ENCODE measurements at regions not wholly inside any gene's neighbourhood (a gene's known extent, or its start where the extent isn't known, plus 50 kb on each side); places are given as distances from the start of the nearest gene placed in this dataset.

DNA sequence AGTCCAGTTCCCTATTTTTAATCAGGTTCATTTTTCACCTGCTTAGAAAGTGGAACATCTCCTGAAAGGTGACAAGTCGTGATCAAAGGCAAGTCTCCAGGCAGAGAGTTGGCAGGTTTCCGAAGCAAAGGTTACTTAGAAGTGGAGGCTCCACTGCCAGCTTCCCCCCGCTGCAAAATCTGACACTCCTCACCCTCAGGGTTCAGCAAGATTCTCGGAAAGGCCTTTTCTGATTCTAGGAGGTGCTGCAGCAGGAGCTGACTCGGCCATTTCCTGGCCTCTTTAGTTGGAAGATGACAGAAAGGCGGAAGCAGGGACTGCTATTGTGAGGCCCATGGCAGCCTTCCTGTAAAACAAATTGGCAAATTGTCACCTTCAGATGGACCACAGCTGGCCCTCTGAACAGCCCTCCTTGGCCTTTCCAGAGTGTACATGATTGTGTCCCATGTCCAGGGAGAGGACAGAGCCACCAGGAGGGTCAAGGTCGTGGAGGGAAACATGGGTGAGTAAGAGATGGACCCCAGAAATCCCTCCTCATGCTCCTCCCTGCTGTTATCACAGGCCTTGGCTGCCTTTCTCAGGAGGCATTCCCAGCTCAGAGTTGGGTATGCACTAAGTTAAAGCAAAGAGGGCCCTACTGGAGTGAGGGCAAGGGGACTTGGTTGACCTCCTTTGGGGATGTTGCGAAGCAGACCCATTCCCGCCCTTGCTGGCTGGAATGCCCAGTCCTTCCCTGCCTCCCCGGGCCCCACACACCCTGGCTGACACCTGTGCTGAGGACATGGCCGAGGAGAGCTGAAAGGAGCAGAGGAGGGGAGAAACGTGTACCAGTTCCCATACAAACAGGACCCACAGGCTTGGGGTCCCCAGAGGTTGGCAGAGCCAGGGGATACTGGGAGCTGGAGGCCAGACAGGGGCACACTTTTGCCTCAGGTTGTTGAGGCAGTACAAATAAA lies 115.5 kb upstream of the IRF2BP2 start:
- DNase-seq = no peak

DNA sequence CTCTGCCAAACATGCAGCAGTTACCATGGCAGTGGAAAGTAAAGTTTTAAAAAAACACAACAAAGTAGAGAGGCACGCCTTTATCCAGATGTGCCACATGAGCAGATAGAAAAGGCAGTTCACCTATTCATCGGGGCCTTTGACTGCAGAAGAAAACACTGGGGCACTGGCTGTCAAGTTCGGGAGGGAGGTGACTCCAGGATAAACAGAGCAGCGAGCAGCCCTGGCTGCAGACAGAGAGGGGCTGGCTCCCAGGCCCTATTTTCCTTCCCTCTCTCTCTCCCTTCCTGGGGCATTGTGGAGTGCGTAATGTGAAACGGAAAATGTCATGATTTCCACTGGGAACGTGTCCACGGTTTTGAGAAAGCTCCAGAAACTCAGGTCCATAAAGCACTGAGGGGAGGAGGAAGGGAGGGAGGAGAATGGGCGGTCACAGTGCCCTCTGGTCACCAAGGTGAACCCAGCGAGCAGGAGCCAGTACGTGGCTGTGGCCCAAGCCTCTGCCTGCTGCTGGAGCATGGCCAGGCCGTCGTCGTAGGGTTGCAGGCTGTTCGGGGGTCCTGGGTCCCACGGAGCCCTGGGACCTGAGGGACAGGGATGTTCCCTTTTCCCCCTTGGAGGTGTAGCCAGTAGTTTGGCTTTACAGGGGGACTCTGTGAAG lies 114.7 kb upstream of the IRF2BP2 start:
- DNase-seq = peak; percentile 82

DNA sequence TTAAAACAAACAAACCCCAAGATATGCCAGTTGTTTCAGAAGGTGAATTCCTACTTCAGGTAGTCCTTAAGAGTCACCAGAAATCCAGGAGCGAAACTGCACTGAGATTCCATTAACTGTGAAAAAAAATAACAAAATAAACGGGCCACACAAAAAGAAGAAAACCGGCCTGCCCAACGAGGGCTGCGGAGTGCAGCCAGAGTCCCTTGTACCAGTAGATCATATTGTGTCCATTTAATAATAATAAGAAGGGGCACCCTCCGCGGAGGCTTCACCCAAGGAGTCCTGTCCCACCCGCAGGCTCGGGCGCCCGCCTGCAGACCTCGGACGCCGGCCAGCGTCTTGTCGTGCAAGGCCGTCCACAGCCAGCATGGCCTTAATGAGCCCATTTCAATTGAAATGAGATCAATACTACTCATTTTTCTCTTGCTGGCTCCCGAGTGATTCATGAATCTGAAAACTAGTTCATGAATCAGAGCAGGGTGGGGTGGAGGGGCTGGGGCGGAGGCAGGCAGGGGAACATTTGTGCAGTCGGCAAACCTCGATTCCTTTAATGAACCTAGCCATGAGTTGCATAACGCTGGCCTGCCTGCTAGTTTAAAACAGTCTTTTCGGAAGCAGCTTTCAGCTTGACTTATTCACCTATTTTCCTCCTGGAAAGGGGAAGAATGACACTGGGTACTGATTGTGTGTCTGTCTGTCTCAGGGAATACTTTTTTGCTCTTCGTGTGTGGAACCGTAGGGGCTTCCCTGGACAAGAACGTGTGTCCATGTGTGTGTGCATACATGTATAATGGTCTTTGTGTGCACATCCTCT lies 113.1 kb upstream of the IRF2BP2 start:
- peak; percentile 75 for DNase-seq

DNA sequence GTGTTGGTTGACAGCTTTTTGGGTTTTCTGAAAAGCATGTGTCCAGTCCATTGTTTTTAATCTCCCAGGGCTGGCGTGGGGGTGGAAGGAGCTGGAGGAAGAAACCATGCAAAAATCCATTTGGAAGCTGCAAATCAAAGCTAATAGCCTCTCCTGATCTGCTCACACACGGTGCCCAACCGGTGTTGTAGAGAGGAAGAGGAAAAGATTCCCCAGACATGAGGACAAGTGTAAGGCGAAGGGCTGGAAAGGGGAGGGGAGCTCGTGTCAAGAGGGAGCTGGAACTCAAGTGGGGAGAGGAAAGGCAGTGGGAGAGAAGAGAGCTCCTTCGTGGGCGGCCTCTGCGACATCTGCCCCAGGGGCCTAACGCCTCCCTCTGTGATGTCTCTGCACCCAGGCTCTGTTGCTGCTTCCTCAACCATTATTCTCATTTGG lies 112.3 kb upstream of the IRF2BP2 start:
- no peak for DNase-seq

DNA sequence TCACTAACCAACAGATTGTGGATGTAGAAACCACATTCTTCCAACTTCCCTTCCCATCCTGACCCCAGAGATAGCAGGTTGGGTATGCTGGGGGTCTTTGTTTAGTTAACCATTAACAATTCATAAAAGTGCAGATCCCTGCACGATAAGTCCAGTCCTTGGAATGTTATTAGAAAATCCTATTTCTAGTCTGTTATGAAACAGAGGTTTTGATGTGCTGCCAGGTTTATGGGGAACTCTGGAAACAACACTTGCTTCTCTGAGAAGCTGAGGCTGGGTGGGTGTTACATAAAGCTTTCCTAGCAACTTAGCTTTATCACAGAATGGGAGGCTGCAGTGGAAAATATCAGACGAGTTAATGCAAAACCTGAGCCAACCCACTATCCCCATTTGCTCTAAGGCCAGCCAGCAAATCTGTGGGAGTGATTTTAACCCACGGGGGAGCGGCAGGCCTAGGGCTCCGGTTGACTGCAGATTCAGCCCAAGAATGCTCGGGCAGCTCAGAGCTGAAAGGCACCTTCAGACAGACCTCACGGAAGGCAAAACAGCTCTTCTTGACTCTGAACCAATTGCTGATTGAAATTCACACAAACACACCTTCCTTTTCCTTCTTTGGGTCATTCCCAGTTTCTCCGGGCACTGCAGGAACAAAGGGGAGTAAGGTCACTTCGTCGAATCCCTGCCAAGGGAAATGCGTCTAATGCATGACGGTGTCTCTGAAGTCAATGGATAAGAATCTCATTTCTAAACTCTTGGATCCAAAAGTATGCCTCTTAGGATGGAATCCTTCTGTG lies 111.7 kb upstream of the IRF2BP2 start:
- no peak for DNase-seq

DNA sequence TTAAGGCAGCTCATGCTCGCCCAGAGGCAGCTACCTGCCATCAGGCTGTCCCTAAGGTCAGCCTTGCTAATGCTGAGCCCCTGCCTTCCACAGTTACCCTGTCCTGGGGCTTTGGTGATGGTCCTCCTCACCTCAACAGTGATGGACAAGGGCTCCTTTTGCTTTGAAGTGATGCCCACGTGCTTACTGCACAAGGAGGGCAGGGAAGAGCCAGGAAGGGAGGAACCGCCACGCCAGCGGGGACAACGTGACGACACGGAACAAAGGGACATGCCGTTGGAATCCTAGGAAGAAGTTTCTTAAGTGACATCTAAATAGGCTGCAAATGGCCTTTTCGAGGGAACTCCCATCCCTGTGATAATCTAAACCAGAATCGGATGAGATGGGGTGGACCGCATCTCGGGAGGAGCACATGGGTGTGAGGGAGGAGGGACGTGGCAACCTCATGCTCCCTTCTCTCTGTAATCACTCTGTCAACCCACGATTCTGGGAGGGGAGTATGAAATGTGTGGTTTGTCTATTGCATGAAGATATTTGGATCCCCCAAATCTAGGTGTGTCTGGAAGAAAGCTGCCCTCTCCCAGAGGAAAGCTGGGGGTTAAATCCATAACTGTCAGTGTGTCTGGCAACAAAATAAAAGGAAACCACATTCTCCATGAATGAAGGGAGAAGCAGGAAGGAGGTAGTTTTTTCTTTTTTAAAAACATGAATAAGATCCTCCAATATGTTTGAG lies 110.9 kb upstream of the IRF2BP2 start:
- no peak for DNase-seq

DNA sequence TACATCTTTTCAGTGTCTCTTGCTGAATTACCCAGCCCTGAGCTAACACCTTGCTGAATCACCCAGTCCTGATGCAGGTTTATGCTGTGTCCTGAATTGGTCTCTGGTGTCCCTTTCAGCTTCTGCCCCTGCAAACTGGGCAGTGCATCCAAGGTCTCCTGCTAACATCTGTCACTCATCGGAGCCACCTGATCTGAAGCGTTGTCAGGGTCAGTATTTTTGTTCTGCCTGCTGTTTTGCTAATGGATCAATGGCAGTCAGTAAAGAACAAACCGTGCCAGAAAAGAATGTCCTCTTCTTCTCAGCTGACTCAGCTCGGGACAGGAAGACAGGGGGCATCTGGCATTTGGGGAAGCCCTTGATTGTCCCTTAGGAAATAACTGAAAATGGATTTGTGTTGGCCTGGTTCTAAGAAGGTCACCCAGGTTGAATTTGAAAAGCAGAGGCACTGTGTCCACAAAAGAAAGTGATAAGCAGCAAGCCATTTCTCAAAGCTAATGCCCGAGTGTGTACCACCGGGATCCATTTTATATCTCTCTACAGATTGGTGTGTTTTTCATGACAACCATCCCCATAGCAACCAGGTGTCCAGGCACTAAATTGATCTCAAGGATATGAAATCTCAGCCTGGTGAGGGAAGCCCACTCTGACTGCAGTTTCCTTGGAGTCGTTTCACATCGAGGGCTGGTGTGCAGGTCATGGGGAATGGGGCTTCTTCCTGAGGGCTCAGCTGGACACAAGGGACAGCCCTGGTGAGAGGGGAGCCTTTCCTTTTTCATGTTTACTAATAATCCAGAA lies 109.7 kb upstream of the IRF2BP2 start:
- DNase-seq = no peak

DNA sequence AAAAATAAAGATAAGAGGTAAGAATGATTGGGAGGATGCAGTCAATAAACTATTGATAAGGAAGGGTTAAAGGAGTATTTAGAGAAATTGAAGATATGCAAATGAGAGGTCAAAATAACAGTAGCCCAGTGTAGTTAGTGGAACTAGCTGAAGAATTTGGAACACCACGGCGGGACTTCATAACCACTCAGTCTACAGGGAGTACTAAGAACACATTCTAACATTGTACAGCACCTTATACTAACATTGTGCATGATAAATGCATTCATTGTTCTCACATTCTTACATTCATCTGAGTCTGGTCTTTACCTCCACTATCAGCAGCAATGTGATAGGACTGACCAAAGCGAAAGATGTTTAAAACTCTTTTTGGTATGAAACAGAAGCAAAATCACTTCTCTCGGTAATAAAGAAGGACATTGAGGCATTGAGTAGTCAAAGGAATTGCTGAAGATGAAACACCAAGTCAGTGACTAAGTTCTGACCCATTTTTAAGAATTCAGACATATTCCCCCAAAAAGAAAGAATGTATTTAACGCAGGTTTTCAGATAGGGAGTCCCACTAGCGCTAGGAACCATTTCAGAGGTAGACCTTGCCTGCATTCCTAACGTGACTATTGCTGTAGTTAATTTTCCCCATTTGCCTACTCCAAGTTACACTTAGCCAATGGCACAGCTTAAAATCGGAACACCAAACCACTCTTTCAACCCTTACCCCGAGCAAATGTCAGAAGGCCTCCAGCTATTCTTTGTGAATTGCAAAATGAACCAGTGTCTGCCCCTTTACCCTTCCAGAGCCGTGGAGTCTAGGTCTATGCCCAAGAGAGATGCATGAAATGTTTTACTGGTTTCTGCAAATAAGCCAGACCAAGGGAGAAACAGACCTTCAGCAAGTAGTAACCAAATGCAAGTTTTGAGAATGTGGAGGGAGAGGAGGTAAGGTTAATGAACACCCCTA lies 108.8 kb upstream of the IRF2BP2 start:
- no peak for DNase-seq

DNA sequence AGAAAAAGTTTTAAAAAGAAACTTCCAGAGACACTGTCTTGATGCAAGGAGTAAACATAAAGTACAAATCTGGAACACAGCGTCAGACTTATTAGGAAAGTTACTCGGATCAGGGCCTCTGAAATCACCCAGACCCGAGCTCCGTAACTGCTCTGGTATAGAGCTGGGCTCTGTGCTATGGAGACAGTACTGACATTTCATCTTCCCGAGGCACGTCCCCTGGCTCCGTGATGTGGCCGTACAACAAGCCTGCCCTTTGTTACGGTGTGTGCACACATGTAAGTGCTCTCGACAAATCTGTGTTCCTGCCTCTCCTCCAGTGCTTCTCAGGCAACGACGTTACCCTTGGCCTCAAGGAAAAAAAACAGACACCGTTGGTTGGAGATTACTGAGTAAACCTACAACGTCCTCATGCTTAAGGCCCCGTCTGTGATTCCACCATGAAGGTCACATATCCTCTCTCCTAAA lies 107.0 kb upstream of the IRF2BP2 start:
- peak; percentile 54 for DNase-seq

DNA sequence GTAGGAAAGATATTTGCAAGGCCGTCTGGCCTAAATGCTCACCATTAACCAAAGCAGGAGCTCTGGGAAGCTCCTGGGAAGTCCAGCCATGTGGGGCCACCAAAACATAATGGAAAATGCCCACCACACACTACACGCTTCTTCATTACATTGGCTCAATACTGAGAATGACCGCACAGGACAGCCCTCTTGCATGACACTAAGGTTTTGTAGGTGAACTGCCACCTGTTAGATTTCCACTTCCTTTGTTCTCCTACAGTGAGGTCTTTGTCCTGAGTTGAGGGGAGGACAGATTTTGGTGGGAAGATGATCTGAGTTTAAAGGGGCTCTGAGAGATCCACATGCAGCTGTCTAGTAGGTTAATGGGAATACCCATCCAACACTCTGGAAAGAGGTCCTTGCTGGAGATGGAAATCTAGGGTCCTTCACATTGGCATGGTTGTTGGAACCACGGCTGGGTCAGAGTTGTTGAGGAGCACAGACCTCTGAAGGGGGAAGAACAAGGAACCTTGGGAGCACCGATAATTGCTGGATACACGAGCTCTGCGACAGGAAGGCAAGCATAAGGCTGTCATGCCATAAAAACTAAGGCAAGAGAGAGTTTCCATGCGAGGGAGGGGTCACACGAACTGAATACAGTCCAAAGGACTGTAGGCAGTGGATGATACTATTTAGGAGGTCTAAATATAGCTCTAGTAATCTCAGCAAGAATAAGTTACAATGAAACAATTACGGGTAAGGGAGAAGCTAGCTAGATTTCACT lies 105.5 kb upstream of the IRF2BP2 start:
- no peak for DNase-seq

DNA sequence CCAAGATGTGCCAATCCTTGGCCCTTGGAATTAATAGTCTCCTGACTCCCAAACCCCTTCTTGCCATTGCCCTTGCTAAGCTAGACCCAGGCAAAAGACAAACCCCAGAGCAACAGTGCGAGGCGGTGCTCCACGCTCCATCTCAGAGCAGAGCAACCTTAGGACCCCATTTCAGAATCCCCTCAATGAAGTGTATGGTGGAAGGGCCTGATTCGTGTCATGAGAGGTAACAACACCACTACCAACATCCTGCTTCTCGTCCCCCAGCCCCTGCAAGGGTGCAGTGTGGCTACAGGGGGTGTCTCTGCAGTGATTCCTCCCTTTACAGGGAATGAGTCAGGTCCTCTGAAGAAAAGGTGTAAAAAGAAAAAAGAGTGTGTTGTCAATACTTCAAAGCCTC lies 103.9 kb upstream of the IRF2BP2 start:
- DNase-seq = no peak

DNA sequence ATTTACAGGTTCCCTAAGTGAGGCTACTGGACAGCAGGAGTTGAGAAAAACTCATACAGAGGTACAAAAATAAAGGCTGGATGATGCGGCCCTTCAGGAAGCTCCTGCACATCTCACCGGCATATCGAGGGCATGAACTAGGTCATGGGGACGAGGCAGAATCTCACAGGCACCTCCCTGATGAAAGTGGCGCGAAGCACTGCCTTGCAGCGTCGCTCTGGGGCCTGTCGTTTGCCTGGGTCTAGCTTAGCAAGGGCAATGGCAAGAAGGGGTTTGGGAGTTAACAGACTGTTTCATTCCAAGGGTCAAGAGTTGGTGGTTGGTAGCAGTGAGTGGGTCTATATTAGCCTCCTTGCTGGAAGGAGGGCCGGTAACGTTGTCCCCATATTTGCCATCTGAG lies 103.5 kb upstream of the IRF2BP2 start:
- DNase-seq = no peak

DNA sequence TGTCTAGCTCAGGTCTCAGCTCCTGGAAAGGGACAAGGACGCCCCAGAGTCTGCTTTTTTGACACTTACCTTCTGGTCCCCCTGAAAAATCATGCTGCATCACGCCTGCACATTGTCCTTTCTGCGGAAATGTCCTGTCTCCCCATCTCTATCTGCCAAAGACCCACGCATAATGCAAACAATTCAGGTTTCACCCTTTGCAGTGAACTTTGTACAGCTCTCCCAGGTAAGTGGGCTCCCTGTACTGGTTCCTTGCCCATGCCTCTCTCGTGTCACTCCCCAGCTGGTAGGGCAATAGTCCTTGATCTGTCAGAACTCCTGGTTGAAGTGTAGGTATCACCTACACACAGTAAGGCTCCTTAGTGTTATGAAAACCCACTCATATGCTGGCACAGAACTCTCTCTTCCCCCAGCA lies 102.9 kb upstream of the IRF2BP2 start:
- no peak for DNase-seq

DNA sequence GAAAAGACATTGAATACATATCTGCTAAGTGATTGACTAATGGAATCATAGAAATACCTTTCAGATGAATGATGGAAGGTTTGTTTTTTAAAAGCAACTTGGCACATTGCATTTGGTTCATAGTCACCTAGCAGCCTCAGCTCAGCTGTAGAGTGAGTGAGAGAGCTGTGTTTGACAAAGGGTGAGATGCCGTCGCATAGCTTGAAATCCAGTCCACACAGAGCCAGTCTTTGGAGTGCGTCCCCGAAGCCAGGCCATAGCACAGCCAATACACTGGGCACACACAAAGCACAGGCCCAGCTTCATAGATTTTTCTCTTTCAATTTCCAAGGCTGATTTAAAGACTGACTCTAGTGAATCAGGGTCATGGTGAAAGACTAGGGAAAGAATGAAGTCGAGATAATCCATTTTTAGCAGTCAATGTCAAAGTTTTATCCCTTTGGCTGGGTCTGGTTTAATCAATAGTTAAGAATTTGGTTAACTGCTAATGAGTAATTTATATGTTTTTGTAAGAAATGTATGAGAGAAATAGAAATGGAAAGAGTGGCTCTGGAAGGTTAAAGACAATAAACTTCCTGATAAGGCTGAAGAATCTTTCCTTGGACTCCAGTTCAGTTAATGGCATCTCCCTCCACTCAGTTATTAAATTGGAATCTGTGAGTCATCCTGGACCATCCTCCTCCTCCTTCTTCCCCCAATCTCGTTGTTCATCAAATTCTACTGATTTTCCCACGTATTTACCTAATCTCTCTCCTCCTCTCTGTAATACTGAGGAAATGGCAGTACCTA lies 101.2 kb upstream of the IRF2BP2 start:
- DNase-seq = no peak

DNA sequence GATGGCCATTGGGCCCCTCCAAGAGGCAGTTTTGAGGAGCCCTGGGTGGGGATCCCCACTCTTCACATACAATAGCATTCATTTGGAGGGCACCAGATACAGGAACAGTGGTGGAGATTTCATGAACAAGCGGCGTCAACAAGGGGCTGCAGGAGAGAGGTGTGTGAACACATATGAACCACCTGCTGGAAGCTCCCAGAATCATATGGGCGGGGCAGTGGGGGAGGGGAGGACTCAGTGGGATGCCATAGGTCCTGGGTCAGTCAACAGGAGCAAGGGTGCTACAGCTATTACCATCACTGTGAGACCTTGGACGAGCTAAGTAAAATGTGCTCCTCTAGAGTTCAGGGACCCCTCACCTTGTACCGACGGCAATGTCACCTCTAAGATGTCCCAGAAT lies 100.4 kb upstream of the IRF2BP2 start:
- DNase-seq = no peak

DNA sequence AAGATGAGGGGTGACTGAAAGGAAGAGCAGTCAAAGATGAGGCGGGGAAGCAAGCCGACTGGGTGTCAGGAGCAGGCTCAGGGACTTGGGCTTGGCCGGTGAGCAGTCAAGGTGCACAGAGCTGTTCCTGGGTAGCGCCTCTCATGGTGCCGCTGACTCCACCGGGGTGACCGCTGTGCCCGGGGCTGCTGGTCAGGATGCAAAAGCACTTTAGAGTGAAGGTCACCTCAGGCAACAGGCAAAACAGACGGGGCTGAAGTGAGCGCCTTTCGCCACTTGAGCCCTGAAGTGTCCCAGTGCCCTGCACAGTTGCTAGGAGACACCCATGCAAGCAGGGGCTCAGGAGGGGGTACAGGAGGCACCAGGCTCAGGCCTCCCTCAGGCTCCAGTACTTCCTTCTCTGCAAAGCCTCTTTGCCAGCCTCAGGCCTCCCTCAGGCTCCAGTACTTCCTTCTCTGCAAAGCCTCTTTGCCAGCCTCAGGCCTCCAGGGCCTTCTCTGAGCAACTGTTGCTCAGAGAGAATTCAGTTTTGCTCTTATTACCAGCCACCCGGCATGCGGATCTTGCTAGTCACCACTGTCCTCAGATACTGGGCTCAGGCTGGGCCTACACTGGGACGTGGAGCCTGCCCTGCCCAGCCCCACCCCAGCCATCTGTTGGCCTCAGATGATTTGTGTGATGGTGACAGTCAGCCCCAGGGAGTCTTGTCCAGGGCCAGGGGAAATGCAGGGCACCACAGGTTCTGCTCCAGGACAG lies 99.7 kb upstream of the IRF2BP2 start:
- no peak for DNase-seq

Data from SHP77 treated with DMSO at 0.1 percent for 48 hours (cell line).